Fibroblast of skin of scalp (primary cell): ENCODE measurements at regions not wholly inside any gene's neighbourhood (a gene's known extent, or its start where the extent isn't known, plus 50 kb on each side); places are given as distances from the start of the nearest gene placed in this dataset.
A peak's percentile ranks its signal among the peaks of the same experiment; 100 is the strongest.

Experiments
- DNase-seq: peaks from one replicate; pipeline ENCODE4 v3.0.0-alpha.2; 2013

GRCh38 chr2:219961947-219962498 is 334.6 kb downstream of the SLC4A3 start:
- no peak for DNase-seq

- no peak for DNase-seq
Observed at GRCh38 chr2:219962801-219963200, 335.4 kb downstream of the SLC4A3 start.

- no peak for DNase-seq
Observed at GRCh38 chr2:219965287-219966194, 338.1 kb downstream of the SLC4A3 start.

GRCh38 chr2:219967247-219968245 is 340.1 kb downstream of the SLC4A3 start:
- no peak for DNase-seq

- no peak for DNase-seq
Observed at GRCh38 chr2:219968685-219969345, 341.4 kb downstream of the SLC4A3 start.

- no peak for DNase-seq
Observed at GRCh38 chr2:219969508-219969907, 342.1 kb downstream of the SLC4A3 start.

- no peak for DNase-seq
Observed at GRCh38 chr2:219973136-219973535, 345.7 kb downstream of the SLC4A3 start.

GRCh38 chr2:219976871-219977270 is 349.4 kb downstream of the SLC4A3 start:
- DNase-seq = no peak

- no peak for DNase-seq
Observed at GRCh38 chr2:219980638-219981037, 353.2 kb downstream of the SLC4A3 start.

GRCh38 chr2:219983836-219984235 is 356.4 kb downstream of the SLC4A3 start:
- no peak for DNase-seq

- no peak for DNase-seq
Observed at GRCh38 chr2:219985017-219985416, 357.6 kb downstream of the SLC4A3 start.

GRCh38 chr2:219987830-219988229 is 360.4 kb downstream of the SLC4A3 start:
- peak; percentile 58 for DNase-seq

- no peak for DNase-seq
Observed at GRCh38 chr2:219989744-219990143, 362.3 kb downstream of the SLC4A3 start.

GRCh38 chr2:219991116-219991515 is 363.7 kb downstream of the SLC4A3 start:
- no peak for DNase-seq

GRCh38 chr2:219995399-219995798 is 368.0 kb downstream of the SLC4A3 start:
- no peak for DNase-seq

GRCh38 chr2:219995991-219996765 is 368.7 kb downstream of the SLC4A3 start:
- no peak for DNase-seq

GRCh38 chr2:219997341-219997851 is 370.0 kb downstream of the SLC4A3 start:
- DNase-seq = peak; percentile 53

GRCh38 chr2:219998107-219998506 is 370.7 kb downstream of the SLC4A3 start:
- DNase-seq = peak; percentile 79

- DNase-seq = no peak
Observed at GRCh38 chr2:219998714-219999227, 371.3 kb downstream of the SLC4A3 start.

- peak; percentile 61 for DNase-seq
Observed at GRCh38 chr2:220000080-220000479, 372.6 kb downstream of the SLC4A3 start.

- DNase-seq = no peak
Observed at GRCh38 chr2:220000586-220000985, 373.2 kb downstream of the SLC4A3 start.
